Progenitor cell of endocrine pancreas (in vitro differentiated cells): ENCODE measurements at regions not wholly inside any gene's neighbourhood (a gene's known extent, or its start where the extent isn't known, plus 50 kb on each side); places are given as distances from the start of the nearest gene placed in this dataset.
"Not testable (repeated sequence)": the region's sequence is repeated elsewhere in the genome, so short reads cannot be mapped to it uniquely, and the experiment has no call there.

Source experiments
- DNase-seq: peaks from one replicate; pipeline ENCODE4 v3.0.0; 2021; ENCODE audit warnings: low spot score; ENCODE audit not compliant: unreplicated experiment
- H3K27ac Mint-ChIP-seq: 2 replicates; pipeline ENCODE4 v1.8.0; 2021; ENCODE audit warnings: mild to moderate bottlenecking, moderate library complexity, mixed read lengths
- H3K27me3 Mint-ChIP-seq: 2 replicates; pipeline ENCODE4 v1.8.0; 2021; ENCODE audit warnings: mixed read lengths
- H3K36me3 Mint-ChIP-seq: 2 replicates; pipeline ENCODE4 v1.8.0; 2022; ENCODE audit warnings: mixed read lengths; ENCODE audit not compliant: insufficient read depth
- H3K4me1 Mint-ChIP-seq: 2 replicates; pipeline ENCODE4 v1.8.0; 2021; ENCODE audit warnings: low read depth, mixed read lengths
- H3K4me3 Mint-ChIP-seq: 2 replicates; pipeline ENCODE4 v1.8.0; 2021; ENCODE audit warnings: low read depth, mild to moderate bottlenecking, moderate library complexity, mixed read lengths
- H3K9me3 Mint-ChIP-seq: 2 replicates; pipeline ENCODE4 v1.8.0; 2021; ENCODE audit warnings: low read depth, mixed read lengths
- TF ChIP-seq, protein P1 (sequence below): fragments of 200-600 bp; sonication (generic); IDR thresholded peaks from one replicate; pipeline ENCODE4 v1.5.0; 2021; ENCODE audit warnings: antibody characterized with exemption, mild to moderate bottlenecking; ENCODE audit not compliant: unreplicated experiment

DNA sequence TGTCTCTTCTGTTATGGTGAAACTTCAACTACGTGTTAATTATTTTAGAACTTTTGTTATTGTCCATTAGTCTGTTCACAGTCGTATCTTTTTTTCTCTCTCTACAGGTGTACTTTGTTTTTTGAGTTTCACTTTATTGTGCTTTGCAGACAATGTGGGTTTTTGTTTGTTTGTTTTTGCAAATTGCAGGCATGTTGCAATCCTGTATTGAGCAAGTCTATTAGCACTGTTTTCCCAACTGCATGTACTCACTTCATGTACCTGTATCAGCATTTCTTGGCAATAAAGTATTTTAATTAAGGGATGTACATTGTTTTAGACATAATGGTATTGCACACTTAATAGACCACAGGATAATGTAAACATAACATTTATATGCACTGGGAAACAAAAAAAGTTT is 99.1 kb upstream of the FAM110C start:
- Mint-ChIP-seq H3K4me1 (peaks cover 17% of the 10 kb centered on the region), H3K27ac (peak overlapping the region; percentile 42), H3K36me3 (no peaks in the 10 kb centered on the region), H3K9me3 (peaks cover 6% of the 10 kb centered on the region), H3K4me3 (no peak overlapping the region), H3K27me3 (no peaks in the 10 kb centered on the region)
- no peak for DNase-seq
- TF ChIP-seq, protein P1, sequence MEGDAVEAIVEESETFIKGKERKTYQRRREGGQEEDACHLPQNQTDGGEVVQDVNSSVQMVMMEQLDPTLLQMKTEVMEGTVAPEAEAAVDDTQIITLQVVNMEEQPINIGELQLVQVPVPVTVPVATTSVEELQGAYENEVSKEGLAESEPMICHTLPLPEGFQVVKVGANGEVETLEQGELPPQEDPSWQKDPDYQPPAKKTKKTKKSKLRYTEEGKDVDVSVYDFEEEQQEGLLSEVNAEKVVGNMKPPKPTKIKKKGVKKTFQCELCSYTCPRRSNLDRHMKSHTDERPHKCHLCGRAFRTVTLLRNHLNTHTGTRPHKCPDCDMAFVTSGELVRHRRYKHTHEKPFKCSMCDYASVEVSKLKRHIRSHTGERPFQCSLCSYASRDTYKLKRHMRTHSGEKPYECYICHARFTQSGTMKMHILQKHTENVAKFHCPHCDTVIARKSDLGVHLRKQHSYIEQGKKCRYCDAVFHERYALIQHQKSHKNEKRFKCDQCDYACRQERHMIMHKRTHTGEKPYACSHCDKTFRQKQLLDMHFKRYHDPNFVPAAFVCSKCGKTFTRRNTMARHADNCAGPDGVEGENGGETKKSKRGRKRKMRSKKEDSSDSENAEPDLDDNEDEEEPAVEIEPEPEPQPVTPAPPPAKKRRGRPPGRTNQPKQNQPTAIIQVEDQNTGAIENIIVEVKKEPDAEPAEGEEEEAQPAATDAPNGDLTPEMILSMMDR = no peak

DNA sequence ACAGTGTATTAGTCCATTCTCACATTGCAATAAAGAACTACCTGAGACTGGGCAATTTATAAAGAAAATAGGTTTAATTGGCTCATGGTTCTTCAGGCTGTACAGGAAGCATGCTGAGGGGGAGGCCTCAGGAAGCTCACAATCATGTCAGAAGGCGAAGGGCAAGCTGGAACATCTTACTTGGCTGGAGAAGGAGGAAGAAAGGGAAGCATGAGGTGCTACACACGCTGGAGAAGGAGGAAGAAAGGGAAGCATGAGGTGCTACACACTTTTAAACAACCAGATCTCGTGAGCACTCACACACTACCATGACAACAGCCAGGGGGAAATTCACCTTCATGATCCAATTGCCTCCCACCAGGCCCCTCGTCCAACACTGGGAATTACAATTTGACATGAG is 95.3 kb upstream of the FAM110C start:
- TF ChIP-seq, protein P1 = no peak
- no peak overlapping the region for H3K4me3 Mint-ChIP-seq
- no peaks in the 10 kb centered on the region for H3K27me3 Mint-ChIP-seq
- peaks cover 10% of the 10 kb centered on the region for H3K4me1 Mint-ChIP-seq
- no peaks in the 10 kb centered on the region for H3K36me3 Mint-ChIP-seq
- peaks cover 6% of the 10 kb centered on the region for H3K9me3 Mint-ChIP-seq
- DNase-seq = no peak
- H3K27ac Mint-ChIP-seq = no peak overlapping the region

DNA sequence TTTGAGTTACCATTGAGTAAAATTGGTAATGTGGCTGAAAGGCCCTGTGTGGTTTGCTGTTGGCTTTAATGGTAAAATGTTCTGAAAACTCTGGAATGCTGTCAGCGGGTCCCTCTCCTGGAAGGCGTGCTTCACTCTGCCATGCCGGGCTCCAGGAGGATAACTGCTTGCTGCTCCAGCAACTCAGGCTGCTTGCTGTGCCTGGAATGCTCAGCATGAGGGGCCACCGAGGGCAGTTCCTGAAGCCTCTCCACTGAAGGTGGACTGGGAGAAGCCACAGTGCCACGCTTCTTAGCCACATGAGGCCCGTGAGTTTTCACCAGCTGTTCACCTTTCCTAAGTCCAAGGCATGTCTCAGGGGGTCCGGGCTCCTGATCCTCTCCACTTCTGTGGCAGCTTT is 90.4 kb upstream of the FAM110C start:
- H3K4me1 Mint-ChIP-seq = peaks cover 7% of the 10 kb centered on the region
- H3K4me3 Mint-ChIP-seq = no peak overlapping the region
- TF ChIP-seq, protein P1 = no peak
- H3K27ac Mint-ChIP-seq = no peak overlapping the region
- no peak for DNase-seq
- H3K9me3 Mint-ChIP-seq = no peaks in the 10 kb centered on the region
- no peaks in the 10 kb centered on the region for H3K27me3 Mint-ChIP-seq
- no peaks in the 10 kb centered on the region for H3K36me3 Mint-ChIP-seq

DNA sequence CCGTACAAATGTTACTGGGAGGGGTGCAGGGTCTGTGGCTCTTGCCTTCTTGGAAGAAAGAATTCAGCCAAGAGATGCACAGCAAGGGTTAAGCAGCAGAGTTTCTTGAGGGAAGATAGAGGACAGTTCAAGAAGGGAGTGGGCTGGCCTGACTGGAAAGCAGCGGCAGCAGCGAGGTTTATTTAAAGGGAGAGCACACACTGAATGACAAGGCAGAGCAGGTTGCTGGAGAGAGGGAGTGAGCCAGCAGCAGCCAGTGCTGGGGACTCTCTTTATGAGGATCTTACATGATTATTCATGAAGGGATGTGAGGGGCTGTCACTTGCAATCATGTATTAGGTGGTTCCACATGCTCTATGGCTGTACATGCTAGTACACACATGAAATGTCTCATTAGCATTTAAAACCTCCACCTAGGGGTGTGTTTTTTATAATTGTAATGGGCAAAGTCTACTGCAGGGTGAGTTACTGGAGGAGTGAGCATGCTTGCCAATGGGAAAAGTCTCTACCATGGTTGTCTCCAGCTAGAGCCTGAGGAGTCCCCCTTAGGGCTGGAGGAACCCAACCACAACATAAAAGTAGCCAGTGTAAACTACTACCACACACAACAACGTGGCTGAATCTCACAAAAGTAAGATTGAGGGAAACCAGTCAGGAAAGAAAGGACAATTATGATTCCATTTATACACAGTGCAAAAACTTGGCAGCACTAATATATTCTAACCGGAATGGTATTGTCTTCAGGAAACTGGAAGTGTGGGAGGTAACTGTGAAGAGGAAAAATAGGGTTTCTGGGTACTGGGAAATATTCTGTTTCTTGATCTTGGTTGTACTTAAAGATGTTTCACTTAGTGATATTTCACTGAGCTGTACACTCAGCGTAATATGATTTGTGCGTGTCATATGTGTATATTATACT is 87.6 kb upstream of the FAM110C start:
- no peaks in the 10 kb centered on the region for H3K36me3 Mint-ChIP-seq
- no peak for DNase-seq
- peaks cover 8% of the 10 kb centered on the region for H3K9me3 Mint-ChIP-seq
- no peak overlapping the region for H3K4me3 Mint-ChIP-seq
- no peaks in the 10 kb centered on the region for H3K27me3 Mint-ChIP-seq
- TF ChIP-seq, protein P1 = no peak
- H3K4me1 Mint-ChIP-seq = peaks cover 7% of the 10 kb centered on the region
- no peak overlapping the region for H3K27ac Mint-ChIP-seq

DNA sequence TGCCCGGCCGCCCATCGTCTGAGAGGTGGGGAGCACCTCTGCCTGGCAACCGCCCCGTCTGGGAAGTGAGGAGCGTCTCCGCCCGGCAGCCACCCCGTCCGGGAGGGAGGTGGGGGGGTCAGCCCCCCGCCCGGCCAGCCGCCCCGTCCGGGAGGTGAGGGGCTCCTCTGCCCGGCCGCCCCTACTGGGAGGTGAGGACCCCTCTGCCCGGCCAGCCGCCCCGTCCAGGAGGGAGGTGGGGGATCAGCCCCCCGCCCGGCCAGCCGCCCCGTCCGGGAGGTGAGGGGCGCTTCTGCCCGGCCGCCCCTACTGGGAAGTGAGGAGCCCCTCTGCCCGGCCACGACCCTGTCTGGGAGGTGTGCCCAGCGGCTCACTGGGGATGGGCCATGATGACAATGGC is 80.5 kb upstream of the FAM110C start:
- H3K27ac Mint-ChIP-seq, H3K4me3 Mint-ChIP-seq, DNase-seq, H3K27me3 Mint-ChIP-seq, H3K4me1 Mint-ChIP-seq, H3K36me3 Mint-ChIP-seq: not testable (repeated sequence)
- peaks cover 18% of the 10 kb centered on the region for H3K9me3 Mint-ChIP-seq

DNA sequence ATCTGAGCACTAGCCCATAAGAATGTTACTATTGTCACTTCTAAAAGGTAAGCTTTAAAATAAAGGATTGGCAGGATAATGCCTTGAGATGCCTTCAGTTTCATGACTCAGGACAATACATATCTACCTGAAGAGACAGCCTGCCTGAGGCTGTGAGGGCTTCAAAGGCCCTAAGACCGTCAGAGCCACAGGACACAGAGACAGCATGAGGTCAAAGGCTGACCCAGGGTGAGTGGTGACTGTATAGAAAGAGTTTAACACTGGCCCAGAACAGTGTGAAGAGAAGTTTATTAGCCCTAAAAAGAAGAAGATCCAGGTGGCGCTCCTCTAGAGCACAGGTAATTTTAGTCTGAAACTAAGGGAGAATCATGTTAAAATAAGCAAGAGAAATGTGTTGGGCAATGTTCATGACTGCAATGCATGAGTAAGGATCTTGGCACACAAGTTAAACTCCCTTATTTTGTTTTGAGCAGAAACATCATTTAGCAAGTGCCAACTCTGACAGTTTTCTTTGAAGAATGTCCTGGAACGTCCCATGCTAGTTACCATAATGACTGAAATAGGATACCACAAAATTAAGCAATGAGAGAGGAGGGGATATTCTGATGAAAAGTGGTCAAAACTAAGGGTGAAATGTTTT is 78.1 kb upstream of the FAM110C start:
- Mint-ChIP-seq H3K4me1 (peaks cover 7% of the 10 kb centered on the region), H3K27ac (no peak overlapping the region), H3K36me3 (peaks cover 2% of the 10 kb centered on the region), H3K9me3 (peaks cover 15% of the 10 kb centered on the region), H3K4me3 (no peak overlapping the region), H3K27me3 (peaks cover 6% of the 10 kb centered on the region)
- no peak for DNase-seq
- TF ChIP-seq, protein P1 = no peak
